IPS DF 6.9 (cell line): ENCODE measurements at regions not wholly inside any gene's neighbourhood (a gene's known extent, or its start where the extent isn't known, plus 50 kb on each side); places are given as distances from the start of the nearest gene placed in this dataset.

Experiments used
- DNase-seq: peaks from one replicate; pipeline ENCODE4 v3.0.0-alpha.2; 2013; ENCODE audit warnings: low read depth, low spot score
- H3K27ac ChIP-seq: one replicate; pipeline ENCODE4 v1.5.1; 2013; ENCODE audit warnings: low read length, control low read depth
- H3K27me3 ChIP-seq: 2 replicates; pipeline ENCODE4 v1.6.1; 2013; ENCODE audit warnings: mild to moderate bottlenecking, low read length; ENCODE audit not compliant: control insufficient read depth, insufficient read depth
- H3K36me3 ChIP-seq: 2 replicates; pipeline ENCODE4 v1.6.1; 2013; ENCODE audit warnings: low read length; ENCODE audit not compliant: control insufficient read depth, insufficient read depth
- H3K4me1 ChIP-seq: 2 replicates; pipeline ENCODE4 v1.6.1; 2013; ENCODE audit warnings: low read length; ENCODE audit not compliant: control insufficient read depth, insufficient read depth
- H3K4me3 ChIP-seq: 2 replicates; pipeline ENCODE4 v1.5.1; 2013; ENCODE audit warnings: mild to moderate bottlenecking, low read length
- H3K9me3 ChIP-seq: 2 replicates; pipeline ENCODE4 v1.6.1; 2013; ENCODE audit warnings: low read length, inconsistent platforms; ENCODE audit not compliant: control insufficient read depth, insufficient read depth
- WGBS: extraction: QIAGEN DNeasy Blood & Tissue Kit; methylation state at CpG from one replicate; pipeline ENCODE4 v1.1.7; 2013; ENCODE audit warnings: mixed read lengths, missing lambda C conversion rate; ENCODE audit not compliant: insufficient read length, insufficient coverage; 5-methylcytosine and 5-hydroxymethylcytosine counted together

DNA sequence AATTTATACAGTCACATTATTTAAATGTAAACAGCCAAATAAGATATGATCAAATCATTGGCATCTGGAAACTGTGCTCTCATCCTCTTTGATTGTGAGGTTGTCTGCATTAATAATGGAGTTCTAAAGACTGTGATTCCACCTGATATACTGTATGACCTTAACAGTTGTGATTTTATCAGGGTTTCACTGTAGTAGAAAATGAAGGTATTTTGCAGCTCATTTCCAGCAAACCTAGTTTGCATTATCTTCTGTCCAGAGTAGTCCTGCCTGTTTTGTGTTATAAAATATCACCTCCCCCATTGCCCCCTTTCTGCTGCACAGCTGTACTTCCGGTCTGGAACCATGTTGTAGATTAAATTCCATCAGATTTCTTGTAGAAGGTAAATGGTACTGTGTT is 731.6 kb upstream of the FANCL start:
- Histone ChIP-seq H3K4me1 (peaks cover 14% of the 10 kb centered on the region; the same call in 1 of the 2 replicates), H3K27me3 (no peaks in the 10 kb centered on the region), H3K36me3 (no peaks in the 10 kb centered on the region), H3K4me3 (no peak overlapping the region), H3K27ac (no peak overlapping the region), H3K9me3 (no peaks in the 10 kb centered on the region)
- no peak for DNase-seq
- no CpG with 5 or more reads among the region's 1 CpG for WGBS

DNA sequence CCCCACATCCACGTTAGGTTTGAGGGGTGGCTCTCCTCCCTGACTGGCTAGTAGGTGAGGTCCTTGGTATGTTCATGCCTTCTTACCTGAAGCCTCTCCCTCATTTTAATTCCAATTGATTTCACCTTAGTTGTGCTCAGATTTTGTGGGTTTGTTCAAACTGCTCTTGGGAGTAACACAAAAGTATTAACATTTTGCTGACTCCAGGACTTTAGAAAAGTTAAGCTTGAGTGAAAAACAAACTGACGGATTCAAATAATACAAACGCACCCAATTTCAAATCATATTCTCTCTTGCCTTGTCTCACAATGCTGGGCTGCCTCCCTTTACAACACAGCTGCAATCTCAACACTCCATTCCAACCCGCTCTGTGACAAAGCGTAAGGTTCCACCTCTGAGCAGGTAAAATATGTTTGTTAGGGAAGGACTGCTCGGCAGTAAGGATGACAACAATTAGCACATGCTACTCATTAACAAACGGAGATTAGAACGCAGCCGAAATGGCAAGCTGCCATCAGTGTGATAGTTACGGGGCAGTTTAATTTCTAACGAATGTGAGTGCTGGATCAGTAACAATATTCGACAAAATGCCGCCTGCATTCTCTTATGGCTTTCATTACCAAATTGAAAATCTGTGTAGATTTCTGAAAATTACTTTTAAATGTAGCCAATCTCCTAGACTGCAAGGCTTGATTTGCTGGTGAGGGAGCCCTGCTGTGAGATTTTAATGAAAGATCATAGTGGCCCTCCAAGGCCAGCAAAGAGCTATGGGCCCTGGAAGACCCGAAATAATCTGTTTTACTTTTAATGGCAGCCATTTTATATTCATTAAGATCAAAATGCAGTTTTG is 730.6 kb upstream of the FANCL start:
- H3K4me3 ChIP-seq = no peak overlapping the region

DNA sequence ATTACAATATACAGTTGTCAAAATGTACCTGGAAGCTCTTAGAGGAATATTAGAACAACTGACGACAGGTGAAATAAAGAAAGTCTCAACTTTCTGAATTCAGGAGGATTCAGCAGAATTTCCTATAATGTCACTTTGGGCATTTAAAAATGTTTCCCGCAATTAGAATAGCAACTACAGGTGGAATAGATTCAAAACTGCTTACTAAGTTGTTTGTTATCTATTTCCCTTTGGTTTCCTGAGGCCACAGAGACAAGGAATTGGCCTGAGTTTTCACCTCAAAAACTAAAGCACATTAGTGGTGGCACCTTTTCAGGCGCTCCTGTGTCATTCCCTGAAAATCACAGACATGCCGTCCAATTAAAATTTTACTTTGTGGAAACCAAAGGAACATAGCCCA is 729.2 kb upstream of the FANCL start:
- DNase-seq = no peak
- Histone ChIP-seq H3K4me3 (no peak overlapping the region), H3K9me3 (no peaks in the 10 kb centered on the region), H3K27me3 (no peaks in the 10 kb centered on the region), H3K27ac (no peak overlapping the region), H3K36me3 (no peaks in the 10 kb centered on the region), H3K4me1 (peaks cover 10% of the 10 kb centered on the region; the same call in 1 of the 2 replicates)
- whole genome bisulfite sequencing = no CpG with 5 or more reads among the region's 4 CpGs

More for the DNA sequence above, 730.6 kb upstream of the FANCL start:
- H3K9me3 ChIP-seq = no peaks in the 10 kb centered on the region
- no peaks in the 10 kb centered on the region for H3K36me3 ChIP-seq
- no peak for DNase-seq
- H3K4me1 ChIP-seq = peaks cover 12% of the 10 kb centered on the region; the same call in 1 of the 2 replicates
- H3K27ac ChIP-seq = no peak overlapping the region
- no CpG with 5 or more reads among the region's 14 CpGs for WGBS
- no peaks in the 10 kb centered on the region for H3K27me3 ChIP-seq

DNA sequence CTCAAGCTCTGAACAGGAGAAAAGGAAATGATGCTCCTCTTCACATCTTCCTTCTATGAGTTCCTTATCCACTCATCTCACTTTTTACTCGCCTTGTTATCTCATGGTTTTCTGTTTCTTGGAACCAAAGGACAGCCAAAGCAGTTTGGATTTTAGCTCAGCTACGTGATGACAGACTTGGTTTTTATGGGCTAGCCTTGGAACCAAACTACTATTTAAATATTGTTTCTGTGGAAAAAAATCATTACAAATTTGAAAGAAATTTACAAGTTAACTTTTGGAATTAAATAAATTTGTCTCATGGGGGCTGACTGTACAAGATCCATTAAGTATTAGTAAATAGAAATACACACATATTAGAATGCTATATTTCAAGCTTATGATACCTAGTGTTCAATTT is 727.8 kb upstream of the FANCL start:
- no CpG with 5 or more reads among the region's 2 CpGs for WGBS
- peaks cover 6% of the 10 kb centered on the region; the same call in 1 of the 2 replicates for H3K4me1 ChIP-seq
- H3K36me3 ChIP-seq = no peaks in the 10 kb centered on the region
- no peak for DNase-seq
- no peaks in the 10 kb centered on the region for H3K9me3 ChIP-seq
- H3K4me3 ChIP-seq = no peak overlapping the region
- H3K27me3 ChIP-seq = no peaks in the 10 kb centered on the region
- no peak overlapping the region for H3K27ac ChIP-seq

DNA sequence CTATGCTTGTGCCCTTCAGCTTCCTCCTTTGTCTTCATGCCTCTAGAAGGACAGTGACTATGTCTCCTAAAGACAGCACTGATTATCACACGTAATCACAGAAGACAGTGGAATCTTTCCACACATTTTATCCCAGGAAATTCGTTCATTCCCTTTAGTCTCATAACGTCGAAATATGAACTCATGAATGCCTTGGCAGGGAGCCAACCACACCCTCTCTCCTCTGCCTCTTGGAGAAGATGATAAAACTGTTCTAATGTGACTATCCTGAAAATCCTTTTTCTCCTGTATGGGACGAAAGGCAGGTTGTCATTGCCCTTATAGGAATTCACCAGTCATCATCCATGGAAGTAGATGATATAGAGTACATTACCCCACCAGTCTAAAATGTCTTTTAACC is 726.6 kb upstream of the FANCL start:
- WGBS = no CpG with 5 or more reads among the region's 5 CpGs
- Histone ChIP-seq H3K9me3 (no peaks in the 10 kb centered on the region), H3K36me3 (no peaks in the 10 kb centered on the region), H3K27ac (no peak overlapping the region), H3K4me1 (peaks cover 3% of the 10 kb centered on the region; the same call in 1 of the 2 replicates), H3K4me3 (no peak overlapping the region), H3K27me3 (no peaks in the 10 kb centered on the region)
- no peak for DNase-seq

DNA sequence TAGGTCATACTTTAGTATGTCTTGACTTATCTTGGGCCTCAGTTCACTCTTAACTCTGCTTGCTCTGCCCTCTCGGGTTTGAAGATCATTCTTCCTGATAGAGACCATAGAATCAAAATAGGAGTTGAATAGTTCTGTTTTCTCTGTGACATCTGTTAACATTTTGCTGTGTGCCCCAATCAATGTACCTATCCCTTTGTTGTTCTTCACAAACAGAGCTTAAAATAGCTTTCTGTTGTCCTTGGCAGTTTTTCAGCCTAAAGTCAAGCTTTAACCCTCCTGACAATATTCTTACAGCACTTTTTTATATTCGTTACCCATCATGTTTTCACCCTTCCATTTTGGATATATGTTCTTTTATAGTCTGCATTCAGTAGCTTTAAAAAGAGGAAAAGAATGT is 724.5 kb upstream of the FANCL start:
- no peaks in the 10 kb centered on the region for H3K36me3 ChIP-seq
- H3K9me3 ChIP-seq = no peaks in the 10 kb centered on the region
- no peaks in the 10 kb centered on the region for H3K4me1 ChIP-seq
- no peak for DNase-seq
- WGBS = no CpG with 5 or more reads among the region's 2 CpGs
- H3K27ac ChIP-seq = no peak overlapping the region
- no peak overlapping the region for H3K4me3 ChIP-seq
- no peaks in the 10 kb centered on the region for H3K27me3 ChIP-seq

GRCh38 chr2:58959996-58960395 is 718.9 kb upstream of the FANCL start:
- H3K4me3 ChIP-seq = no peak overlapping the region
- H3K9me3 ChIP-seq = no peaks in the 10 kb centered on the region
- H3K27ac ChIP-seq = no peak overlapping the region
- no peaks in the 10 kb centered on the region for H3K36me3 ChIP-seq
- H3K27me3 ChIP-seq = no peaks in the 10 kb centered on the region
- no CpG with 5 or more reads among the region's 8 CpGs for WGBS
- H3K4me1 ChIP-seq = peaks cover 1% of the 10 kb centered on the region; the same call in 1 of the 2 replicates
- no peak for DNase-seq

DNA sequence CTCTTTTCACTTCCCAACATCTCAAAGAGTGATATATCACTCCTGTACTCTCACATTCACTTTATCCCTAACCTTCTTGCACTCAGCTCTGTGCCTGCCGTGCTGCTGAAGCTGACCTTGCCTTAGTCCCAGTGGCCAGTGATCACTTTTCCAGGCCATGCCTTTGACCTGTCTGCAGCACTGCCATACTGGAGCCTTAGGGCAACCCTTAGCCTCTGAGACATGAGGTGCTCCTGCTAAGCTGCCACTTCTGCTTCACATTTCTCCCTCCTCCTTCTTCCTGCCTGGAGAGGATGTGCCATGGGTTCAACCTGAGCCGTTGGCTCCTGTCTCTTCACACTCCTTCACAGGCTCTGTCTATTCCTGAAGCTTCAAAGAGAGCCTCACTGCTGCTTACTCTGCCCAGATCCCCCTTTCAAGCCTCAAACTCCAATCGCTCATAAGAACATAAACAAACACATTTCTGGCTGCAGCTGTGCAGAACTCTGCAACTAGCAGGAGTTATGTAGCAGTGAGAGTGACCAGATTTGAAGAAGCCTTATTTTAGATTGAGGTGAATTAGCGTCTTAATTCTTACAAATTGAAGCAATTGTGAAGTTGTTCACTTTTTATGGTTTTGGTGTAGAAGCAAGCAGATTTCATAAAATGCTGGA is 716.2 kb upstream of the FANCL start:
- Histone ChIP-seq H3K9me3 (no peaks in the 10 kb centered on the region), H3K36me3 (no peaks in the 10 kb centered on the region), H3K27ac (no peak overlapping the region), H3K4me1 (peaks cover 7% of the 10 kb centered on the region; the same call in 1 of the 2 replicates), H3K4me3 (no peak overlapping the region), H3K27me3 (no peaks in the 10 kb centered on the region)
- DNase-seq = no peak
- WGBS = no CpG with 5 or more reads among the region's 4 CpGs

GRCh38 chr2:58954880-58955385 is 713.8 kb upstream of the FANCL start:
- H3K9me3 ChIP-seq = no peaks in the 10 kb centered on the region
- DNase-seq = no peak
- no peaks in the 10 kb centered on the region for H3K27me3 ChIP-seq
- no peak overlapping the region for H3K27ac ChIP-seq
- H3K36me3 ChIP-seq = no peaks in the 10 kb centered on the region
- WGBS = no CpG with 5 or more reads among the region's 11 CpGs
- H3K4me3 ChIP-seq = no peak overlapping the region
- H3K4me1 ChIP-seq = peaks cover 7% of the 10 kb centered on the region; the same call in 1 of the 2 replicates

- no peaks in the 10 kb centered on the region for H3K9me3 ChIP-seq
- DNase-seq = no peak
- no peak overlapping the region for H3K4me3 ChIP-seq
- WGBS = no CpG with 5 or more reads among the region's 3 CpGs
- no peaks in the 10 kb centered on the region for H3K36me3 ChIP-seq
- H3K4me1 ChIP-seq = peaks cover 7% of the 10 kb centered on the region; the same call in 1 of the 2 replicates
- no peaks in the 10 kb centered on the region for H3K27me3 ChIP-seq
- no peak overlapping the region for H3K27ac ChIP-seq
Observed at GRCh38 chr2:58951722-58952121, 710.6 kb upstream of the FANCL start.
